ENCODE measurements at regions not wholly inside any gene's neighbourhood (a gene's known extent, or its start where the extent isn't known, plus 50 kb on each side); places are given as distances from the start of the nearest gene placed in this dataset.

- TF ChIP-seq, protein P1, sequence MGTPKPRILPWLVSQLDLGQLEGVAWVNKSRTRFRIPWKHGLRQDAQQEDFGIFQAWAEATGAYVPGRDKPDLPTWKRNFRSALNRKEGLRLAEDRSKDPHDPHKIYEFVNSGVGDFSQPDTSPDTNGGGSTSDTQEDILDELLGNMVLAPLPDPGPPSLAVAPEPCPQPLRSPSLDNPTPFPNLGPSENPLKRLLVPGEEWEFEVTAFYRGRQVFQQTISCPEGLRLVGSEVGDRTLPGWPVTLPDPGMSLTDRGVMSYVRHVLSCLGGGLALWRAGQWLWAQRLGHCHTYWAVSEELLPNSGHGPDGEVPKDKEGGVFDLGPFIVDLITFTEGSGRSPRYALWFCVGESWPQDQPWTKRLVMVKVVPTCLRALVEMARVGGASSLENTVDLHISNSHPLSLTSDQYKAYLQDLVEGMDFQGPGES (IDR thresholded peaks at IDR 0.05): no peak
- no peak for TF ChIP-seq IRF4 (IDR thresholded peaks at IDR 0.05; ENCODE audit: low read depth, low read length)
- TF ChIP-seq PAX8 (IDR thresholded peaks at IDR 0.05): no peak
- TF ChIP-seq RB1 (IDR thresholded peaks at IDR 0.05; ENCODE audit: borderline replicate concordance): no peak
- no peak for TF ChIP-seq RUNX3 (IDR thresholded peaks at IDR 0.05; ENCODE audit: low read length)
- TF ChIP-seq ZSCAN29 (IDR thresholded peaks at IDR 0.05): no peak
- TF ChIP-seq EED (IDR thresholded peaks at IDR 0.05; ENCODE audit: low read depth): no peak
- no peak for TF ChIP-seq PML (IDR thresholded peaks at IDR 0.05; ENCODE audit: low read length)
- no peak for TF ChIP-seq TCF3 (IDR thresholded peaks at IDR 0.05; ENCODE audit: borderline replicate concordance, insufficient read depth, low read depth, low read length)
- TF ChIP-seq ELK1 (IDR thresholded peaks at IDR 0.05; ENCODE audit: low read depth, low read length): no peak
- no peak for TF ChIP-seq SRF (IDR thresholded peaks at IDR 0.05; ENCODE audit: low read depth in 2 of 2, low read length in 2 of 2)
- no peak for TF ChIP-seq ETV6 (conservative IDR thresholded peaks at IDR 0.05 in 1 of 2, IDR thresholded peaks at IDR 0.05 in 1 of 2; ENCODE audit: borderline replicate concordance in 1 of 2, low read depth in 1 of 2)
- TF ChIP-seq, protein P2, sequence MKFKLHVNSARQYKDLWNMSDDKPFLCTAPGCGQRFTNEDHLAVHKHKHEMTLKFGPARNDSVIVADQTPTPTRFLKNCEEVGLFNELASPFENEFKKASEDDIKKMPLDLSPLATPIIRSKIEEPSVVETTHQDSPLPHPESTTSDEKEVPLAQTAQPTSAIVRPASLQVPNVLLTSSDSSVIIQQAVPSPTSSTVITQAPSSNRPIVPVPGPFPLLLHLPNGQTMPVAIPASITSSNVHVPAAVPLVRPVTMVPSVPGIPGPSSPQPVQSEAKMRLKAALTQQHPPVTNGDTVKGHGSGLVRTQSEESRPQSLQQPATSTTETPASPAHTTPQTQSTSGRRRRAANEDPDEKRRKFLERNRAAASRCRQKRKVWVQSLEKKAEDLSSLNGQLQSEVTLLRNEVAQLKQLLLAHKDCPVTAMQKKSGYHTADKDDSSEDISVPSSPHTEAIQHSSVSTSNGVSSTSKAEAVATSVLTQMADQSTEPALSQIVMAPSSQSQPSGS (IDR thresholded peaks at IDR 0.05; ENCODE audit: low read length): no peak
- TF ChIP-seq SMC3 (IDR thresholded peaks at IDR 0.05; ENCODE audit: borderline replicate concordance, low read length): no peak
- TF ChIP-seq TCF12 (IDR thresholded peaks at IDR 0.05; ENCODE audit: low read depth, low read length): no peak
- no peak for TF ChIP-seq SREBF1 (IDR thresholded peaks at IDR 0.05; ENCODE audit: low read length)
- no peak for TF ChIP-seq NR2C2 (IDR thresholded peaks at IDR 0.05; ENCODE audit: borderline replicate concordance, control insufficient read depth, insufficient read length, low read depth)
- no peak for TF ChIP-seq NFXL1 (IDR thresholded peaks at IDR 0.05; ENCODE audit: borderline replicate concordance)
- TF ChIP-seq WRNIP1 (IDR thresholded peaks at IDR 0.05; ENCODE audit: borderline replicate concordance, low read depth, low read length): no peak
- TF ChIP-seq ATF3 (IDR thresholded peaks at IDR 0.05; ENCODE audit: borderline replicate concordance, extremely low read depth, low read depth, low read length): no peak
- H3K79me2 ChIP-seq (ENCODE audit: control insufficient read depth, insufficient read depth, low read length): no peaks in the 10 kb centered on the region
- H4K20me1 ChIP-seq (ENCODE audit: control insufficient read depth, insufficient read depth): no peaks in the 10 kb centered on the region
- H3K4me2 ChIP-seq (ENCODE audit: control insufficient read depth, insufficient read depth): no peak overlapping the region
- no peak overlapping the region for H2AFZ ChIP-seq (ENCODE audit: control insufficient read depth, low read depth, low read length)
- POLR2A ChIA-PET: no interaction called here
- no peaks in the 10 kb centered on the region for H3K9me3 ChIP-seq (replicated peaks; ENCODE audit: control insufficient read depth, insufficient read depth, low read length)
- no peak for FAIRE-seq
- WGBS (ENCODE audit: insufficient coverage, insufficient replicate concordance, low lambda C conversion rate, missing lambda C conversion rate): 7% methylated on average over 2 of the region's 2 CpGs
- CTCF ChIA-PET: no interaction called here
- ATAC-seq: no peak
- no peaks in the 10 kb centered on the region for H3K36me3 ChIP-seq (ENCODE audit: control insufficient read depth in 2 of 2, insufficient read depth in 2 of 2, low read length in 1 of 2)
- intact Hi-C loops (cut with micrococcal nuclease; ENCODE audit: unreplicated experiment) (no loop called here), in situ Hi-C loops (cut with MboI) (no loop called here)
- no TSS peak for BruUV-seq (replicated peaks)
- H3K4me3 ChIP-seq: no peak overlapping the region
- no peaks in the 10 kb centered on the region for H3K27me3 ChIP-seq (replicated peaks in 1 of 2; ENCODE audit: control insufficient read depth in 2 of 2, insufficient read depth in 2 of 2, low read length in 1 of 2)
- RAD21 ChIA-PET (ENCODE audit: unreplicated experiment): no interaction called here
- DNase-seq (ENCODE audit: low read depth, low spot score): no peak
- no peak overlapping the region for H3K27ac ChIP-seq (ENCODE audit: control insufficient read depth, insufficient read depth)
- SMC1A ChIA-PET (ENCODE audit: uncharacterized antibody, unreplicated experiment): no interaction called here
- no peaks in the 10 kb centered on the region for H3K4me1 ChIP-seq (ENCODE audit: control insufficient read depth, insufficient read depth, low read length)
- H3K9ac ChIP-seq (ENCODE audit: control insufficient read depth, insufficient read depth, low read length): no peak overlapping the region
These were observed 557.0 kb upstream of the SGO1 start for GRCh38 chr3:20742903-20743552.
